ENCODE measurements at regions not wholly inside any gene's neighbourhood (a gene's known extent, or its start where the extent isn't known, plus 50 kb on each side); places are given as distances from the start of the nearest gene placed in this dataset.

DNA sequence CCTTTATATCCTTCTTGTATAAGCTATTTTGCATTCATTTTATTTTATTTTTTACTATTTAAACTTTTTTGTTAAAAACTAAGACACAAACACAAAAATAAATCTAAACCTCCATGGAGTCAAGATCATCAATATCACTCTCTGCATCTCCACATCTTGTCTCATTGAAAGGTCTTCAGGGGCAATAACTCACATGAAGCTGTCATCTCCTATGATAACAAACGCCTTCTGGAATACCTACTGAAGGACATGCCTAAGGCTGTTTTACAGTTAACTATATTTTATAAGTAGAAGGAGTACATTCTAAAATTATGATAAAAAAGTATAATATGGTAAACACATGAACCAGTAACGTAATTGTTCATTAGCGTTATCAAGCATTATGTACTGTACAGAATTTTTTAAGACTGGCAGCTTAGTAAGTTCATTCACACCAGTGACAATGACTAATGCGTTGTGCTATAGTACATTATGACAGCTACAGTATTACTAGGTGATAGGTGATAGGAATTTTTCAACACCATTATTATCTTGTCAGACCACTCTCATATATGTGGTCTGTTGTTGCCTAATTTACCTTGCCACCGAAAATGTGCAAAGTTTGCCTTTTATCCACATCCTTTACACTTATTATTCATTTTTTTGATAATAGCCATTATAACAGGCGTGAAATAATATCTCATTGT lies 390.7 kb upstream of the SLITRK1 start:
- TF ChIP-seq CTCF (IDR thresholded peaks at IDR 0.05; ENCODE audit: poor library complexity) (no peak), EZH2 (IDR thresholded peaks at IDR 0.05; ENCODE audit: borderline replicate concordance) (no peak), EZH2phosphoT487 (IDR thresholded peaks at IDR 0.05; ENCODE audit: low read depth, severe bottlenecking, unreplicated experiment) (no peak)
